H9 (cell line): ENCODE measurements at regions not wholly inside any gene's neighbourhood (a gene's known extent, or its start where the extent isn't known, plus 50 kb on each side); places are given as distances from the start of the nearest gene placed in this dataset.

Source experiments
- DNase-seq: peaks from one replicate; pipeline ENCODE4 v3.0.0-alpha.2; 2017
- H2AFZ ChIP-seq: one replicate; pipeline ENCODE4 v1.6.1; 2013; ENCODE audit warnings: mild to moderate bottlenecking, low read length, control low read depth, moderate library complexity
- H2AK5ac ChIP-seq: 2 replicates; pipeline ENCODE4 v1.6.1; 2013; ENCODE audit warnings: low read length, control low read depth, mixed read lengths; ENCODE audit not compliant: insufficient read length
- H2BK120ac ChIP-seq: one replicate; pipeline ENCODE4 v1.6.1; 2013; ENCODE audit warnings: low read depth, mild to moderate bottlenecking, low read length, control low read depth, inconsistent platforms; ENCODE audit not compliant: poor library complexity, severe bottlenecking
- H2BK12ac ChIP-seq: 2 replicates; pipeline ENCODE4 v1.6.1; 2013; ENCODE audit warnings: low read length, control low read depth, mixed read lengths, low read depth; ENCODE audit not compliant: insufficient read length
- H2BK15ac ChIP-seq: 2 replicates; pipeline ENCODE4 v1.6.1; 2013; ENCODE audit warnings: low read depth, low read length, control low read depth
- H2BK20ac ChIP-seq: one replicate; pipeline ENCODE4 v1.6.1; 2013; ENCODE audit warnings: low read depth, mild to moderate bottlenecking, low read length, control low read depth, inconsistent platforms; ENCODE audit not compliant: poor library complexity, severe bottlenecking
- H2BK5ac ChIP-seq: 2 replicates; pipeline ENCODE4 v1.6.1; 2013; ENCODE audit warnings: low read length, control low read depth, mixed read lengths; ENCODE audit not compliant: insufficient read length
- H3K14ac ChIP-seq: 2 replicates; pipeline ENCODE4 v1.6.1; 2013; ENCODE audit warnings: low read length, control low read depth; ENCODE audit not compliant: insufficient read depth
- H3K18ac ChIP-seq: 2 replicates; pipeline ENCODE4 v1.6.1; 2013; ENCODE audit warnings: low read depth, mild to moderate bottlenecking, mixed read lengths, low read length, control low read depth; ENCODE audit not compliant: insufficient read length
- H3K23ac ChIP-seq: 2 replicates; pipeline ENCODE4 v1.6.1; 2013; ENCODE audit warnings: low read length, control low read depth, mixed read lengths, low read depth; ENCODE audit not compliant: insufficient read length
- H3K23me2 ChIP-seq: 2 replicates; pipeline ENCODE4 v1.6.1; 2013; ENCODE audit warnings: low read depth, mild to moderate bottlenecking, mixed read lengths, low read length, control low read depth; ENCODE audit not compliant: insufficient read length, poor library complexity, severe bottlenecking
- H3K27ac ChIP-seq: 2 replicates; pipeline ENCODE4 v1.5.1; 2013; ENCODE audit warnings: low read length, control low read depth, mixed read lengths, low read depth; ENCODE audit not compliant: insufficient read length
- H3K27me3 ChIP-seq: 2 replicates; pipeline ENCODE4 v1.6.1; 2013; ENCODE audit warnings: low read length, control low read depth, inconsistent platforms; ENCODE audit not compliant: insufficient read depth
- H3K4ac ChIP-seq: 2 replicates; pipeline ENCODE4 v1.6.1; 2013; ENCODE audit warnings: low read depth, mild to moderate bottlenecking, control low read depth, inconsistent platforms, low read length, moderate library complexity
- H3K4me1 ChIP-seq: 2 replicates; pipeline ENCODE4 v1.6.1; 2013; ENCODE audit warnings: low read length, control low read depth, inconsistent platforms; ENCODE audit not compliant: insufficient read depth
- H3K4me2 ChIP-seq: 2 replicates; pipeline ENCODE4 v1.6.1; 2013; ENCODE audit warnings: low read length, control low read depth, mixed read lengths; ENCODE audit not compliant: insufficient read length, insufficient read depth
- H3K56ac ChIP-seq: 2 replicates; pipeline ENCODE4 v1.6.1; 2013; ENCODE audit warnings: low read depth, mild to moderate bottlenecking, mixed read lengths, low read length, control low read depth; ENCODE audit not compliant: insufficient read length
- H3K79me1 ChIP-seq: 2 replicates; pipeline ENCODE4 v1.6.1; 2013; ENCODE audit warnings: low read depth, mild to moderate bottlenecking, moderate library complexity, low read length, control low read depth, inconsistent platforms; ENCODE audit not compliant: insufficient read depth, poor library complexity, severe bottlenecking
- H3K79me2 ChIP-seq: 2 replicates; pipeline ENCODE4 v1.6.1; 2013; ENCODE audit warnings: low read length, control low read depth, inconsistent platforms; ENCODE audit not compliant: insufficient read depth
- H3K9ac ChIP-seq: 2 replicates; pipeline ENCODE4 v1.6.1; 2013; ENCODE audit warnings: low read length, control low read depth, mixed read lengths; ENCODE audit not compliant: insufficient read length; ENCODE audit errors: extremely low read depth
- H3K9me3 ChIP-seq: one replicate; pipeline ENCODE4 v1.6.1; 2013; ENCODE audit warnings: low read depth, low read length, inconsistent platforms; ENCODE audit not compliant: control insufficient read depth
- H3T11ph ChIP-seq: one replicate; pipeline ENCODE4 v1.6.1; 2013; ENCODE audit warnings: mild to moderate bottlenecking, low read length, control low read depth, inconsistent platforms
- H4K20me1 ChIP-seq: one replicate; pipeline ENCODE4 v1.6.1; 2013; ENCODE audit not compliant: control insufficient read depth, insufficient read length, insufficient read depth
- H4K5ac ChIP-seq: 2 replicates; pipeline ENCODE4 v1.6.1; 2013; ENCODE audit warnings: low read depth, mild to moderate bottlenecking, mixed read lengths, low read length, control low read depth; ENCODE audit not compliant: insufficient read length
- H4K8ac ChIP-seq: replicated peaks from 2 replicates; pipeline ENCODE4 v1.6.1; 2013; ENCODE audit warnings: low read length, control low read depth, mixed read lengths, low read depth; ENCODE audit not compliant: insufficient read length
- H4K91ac ChIP-seq: 2 replicates; pipeline ENCODE4 v1.6.1; 2013; ENCODE audit warnings: low read depth, mild to moderate bottlenecking, moderate library complexity, mixed read lengths, low read length, control low read depth; ENCODE audit not compliant: insufficient read length
- H3K27ac Mint-ChIP-seq, 3 experiments: 2 replicates in 2 of 3; 3 replicates in 1 of 3; pipeline ENCODE4 v1.8.0; 2020 to 2021; ENCODE audit warnings: mixed read lengths in 3 of 3, mild to moderate bottlenecking in 1 of 3, moderate library complexity in 1 of 3
- H3K27me3 Mint-ChIP-seq: 2 replicates; pipeline ENCODE4 v1.8.0; 2021; ENCODE audit warnings: low read depth, mild to moderate bottlenecking, moderate library complexity, mixed read lengths
- H3K36me3 Mint-ChIP-seq, 3 experiments: 2 replicates in 2 of 3; 3 replicates in 1 of 3; pipeline ENCODE4 v1.8.0; 2020 to 2021; ENCODE audit warnings: low read depth in 3 of 3, mixed read lengths in 3 of 3; ENCODE audit not compliant: insufficient read depth in 1 of 3
- H3K4me1 Mint-ChIP-seq, 2 experiments: 2 replicates each; pipeline ENCODE4 v1.8.0; 2020; ENCODE audit warnings: mixed read lengths in 2 of 2
- H3K4me3 Mint-ChIP-seq, 2 experiments: 2 replicates in 1 of 2; 3 replicates in 1 of 2; pipeline ENCODE4 v1.8.0; 2020 to 2021; ENCODE audit warnings: mild to moderate bottlenecking in 2 of 2, mixed read lengths in 2 of 2, moderate library complexity in 1 of 2
- H3K9me3 Mint-ChIP-seq, 2 experiments: 2 replicates in 1 of 2; 3 replicates in 1 of 2; pipeline ENCODE4 v1.8.0; 2020; ENCODE audit warnings: mild to moderate bottlenecking in 2 of 2, mixed read lengths in 2 of 2, moderate library complexity in 1 of 2
- CTCF ChIP-seq: fragments of 200-600 bp; sonication (generic); conservative IDR thresholded peaks from 3 replicates; pipeline ENCODE4 v1.8.0; 2021; ENCODE audit warnings: antibody characterized with exemption, mild to moderate bottlenecking
- WGBS: extraction: QIAGEN DNeasy Blood & Tissue Kit; methylation state at CpG from one replicate; pipeline ENCODE4 v1.1.7; 2013; ENCODE audit warnings: missing lambda C conversion rate, low lambda C conversion rate, mixed read lengths; ENCODE audit not compliant: insufficient read length; ENCODE audit errors: extremely low coverage; 5-methylcytosine and 5-hydroxymethylcytosine counted together

- H3K9me3 Mint-ChIP-seq = peaks cover 5 to 7% of the 10 kb centered on the region in 2 experiments; a peak in 3 of 5 replicates
- no peak overlapping the region for H2BK20ac ChIP-seq
- no peak overlapping the region for H2AK5ac ChIP-seq
Observed at GRCh38 chr4:102422843-102423242, 77.6 kb upstream of the SLC39A8 start.

More at GRCh38 chr4:102422843-102423242, 77.6 kb upstream of the SLC39A8 start:
- Histone ChIP-seq H2BK5ac (no peak overlapping the region), H3K79me1 (no peaks in the 10 kb centered on the region), H3K23me2 (no peaks in the 10 kb centered on the region), H4K5ac (no peak overlapping the region), H3K56ac (no peak overlapping the region), H4K91ac (no peak overlapping the region), H2AFZ (no peak overlapping the region), H3K23ac (no peak overlapping the region), H2BK12ac (no peak overlapping the region), H2BK120ac (no peak overlapping the region), H4K20me1 (no peaks in the 10 kb centered on the region), H3K4ac (no peak overlapping the region), H4K8ac (no peak overlapping the region), H2BK15ac (no peak overlapping the region), H3K4me1 (no peaks in the 10 kb centered on the region), H3K9me3 (no peaks in the 10 kb centered on the region), H3K79me2 (no peaks in the 10 kb centered on the region), H3K27ac (no peak overlapping the region), H3K9ac (no peak overlapping the region), H3T11ph (no peak overlapping the region), H3K4me2 (no peak overlapping the region), H3K14ac (no peak overlapping the region), H3K27me3 (no peaks in the 10 kb centered on the region), H3K18ac (no peak overlapping the region)
- Mint-ChIP-seq H3K36me3 (peaks cover 0 to 6% (median 0%) of the 10 kb centered on the region in 3 experiments; a peak in 2 of 7 replicates), H3K27ac (no peak overlapping the region), H3K4me3 (no peak overlapping the region), H3K4me1 (no peaks in the 10 kb centered on the region; a peak in 1 of 4 replicates), H3K27me3 (no peaks in the 10 kb centered on the region)
- no peak for DNase-seq
- no peak for TF ChIP-seq CTCF
- no CpG with 5 or more reads among the region's 2 CpGs for WGBS
